ENCODE measurements at regions not wholly inside any gene's neighbourhood (a gene's known extent, or its start where the extent isn't known, plus 50 kb on each side); places are given as distances from the start of the nearest gene placed in this dataset.

GRCh38 chr7:13152755-13153154, 465.3 kb downstream of the ARL4A start:
- TF ChIP-seq EZH2 (IDR thresholded peaks at IDR 0.05; ENCODE audit: low read depth), result no peak
- TF ChIP-seq, protein P1, sequence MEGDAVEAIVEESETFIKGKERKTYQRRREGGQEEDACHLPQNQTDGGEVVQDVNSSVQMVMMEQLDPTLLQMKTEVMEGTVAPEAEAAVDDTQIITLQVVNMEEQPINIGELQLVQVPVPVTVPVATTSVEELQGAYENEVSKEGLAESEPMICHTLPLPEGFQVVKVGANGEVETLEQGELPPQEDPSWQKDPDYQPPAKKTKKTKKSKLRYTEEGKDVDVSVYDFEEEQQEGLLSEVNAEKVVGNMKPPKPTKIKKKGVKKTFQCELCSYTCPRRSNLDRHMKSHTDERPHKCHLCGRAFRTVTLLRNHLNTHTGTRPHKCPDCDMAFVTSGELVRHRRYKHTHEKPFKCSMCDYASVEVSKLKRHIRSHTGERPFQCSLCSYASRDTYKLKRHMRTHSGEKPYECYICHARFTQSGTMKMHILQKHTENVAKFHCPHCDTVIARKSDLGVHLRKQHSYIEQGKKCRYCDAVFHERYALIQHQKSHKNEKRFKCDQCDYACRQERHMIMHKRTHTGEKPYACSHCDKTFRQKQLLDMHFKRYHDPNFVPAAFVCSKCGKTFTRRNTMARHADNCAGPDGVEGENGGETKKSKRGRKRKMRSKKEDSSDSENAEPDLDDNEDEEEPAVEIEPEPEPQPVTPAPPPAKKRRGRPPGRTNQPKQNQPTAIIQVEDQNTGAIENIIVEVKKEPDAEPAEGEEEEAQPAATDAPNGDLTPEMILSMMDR (conservative IDR thresholded peaks at IDR 0.05), result no peak

Data from PC-9 (cell line).